ENCODE measurements at regions not wholly inside any gene's neighbourhood (a gene's known extent, or its start where the extent isn't known, plus 50 kb on each side); places are given as distances from the start of the nearest gene placed in this dataset.
"Not testable (repeated sequence)": the region's sequence is repeated elsewhere in the genome, so short reads cannot be mapped to it uniquely, and the experiment has no call there.

DNA sequence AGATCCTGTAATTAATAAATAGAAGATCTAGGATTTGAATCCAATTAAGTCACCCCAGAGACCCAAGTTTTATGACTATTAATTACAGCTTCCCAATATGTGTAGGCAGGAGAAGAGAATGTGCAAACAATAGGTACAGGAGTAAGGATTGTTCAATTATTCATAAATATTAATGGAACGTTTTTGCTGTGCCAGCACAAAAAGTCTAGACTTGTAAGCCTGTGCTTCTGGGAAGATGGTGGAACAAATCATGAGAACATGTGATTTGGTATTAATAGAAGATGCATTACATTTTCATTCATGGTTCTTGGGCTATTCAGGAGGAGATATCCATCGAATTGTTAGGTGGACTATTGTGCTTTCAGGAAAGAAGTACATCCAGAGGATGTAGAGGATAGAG is 1240.9 kb downstream of the STIM2 start:
- Histone ChIP-seq H3K9me3 (no peaks in the 10 kb centered on the region), H3K27ac (no peak overlapping the region), H3K27me3 (no peaks in the 10 kb centered on the region), H3K4me3 (no peak overlapping the region), H3K4me1 (no peaks in the 10 kb centered on the region), H3K36me3 (no peaks in the 10 kb centered on the region)
- intact Hi-C loops (cut with DNase I; ENCODE audit: low total_unique reads): no loop called here
- DNase-seq (ENCODE audit: low spot score in 2 of 2): no peak
- no peak for TF ChIP-seq POLR2A (IDR thresholded peaks at IDR 0.05)
- TF ChIP-seq, protein P1, sequence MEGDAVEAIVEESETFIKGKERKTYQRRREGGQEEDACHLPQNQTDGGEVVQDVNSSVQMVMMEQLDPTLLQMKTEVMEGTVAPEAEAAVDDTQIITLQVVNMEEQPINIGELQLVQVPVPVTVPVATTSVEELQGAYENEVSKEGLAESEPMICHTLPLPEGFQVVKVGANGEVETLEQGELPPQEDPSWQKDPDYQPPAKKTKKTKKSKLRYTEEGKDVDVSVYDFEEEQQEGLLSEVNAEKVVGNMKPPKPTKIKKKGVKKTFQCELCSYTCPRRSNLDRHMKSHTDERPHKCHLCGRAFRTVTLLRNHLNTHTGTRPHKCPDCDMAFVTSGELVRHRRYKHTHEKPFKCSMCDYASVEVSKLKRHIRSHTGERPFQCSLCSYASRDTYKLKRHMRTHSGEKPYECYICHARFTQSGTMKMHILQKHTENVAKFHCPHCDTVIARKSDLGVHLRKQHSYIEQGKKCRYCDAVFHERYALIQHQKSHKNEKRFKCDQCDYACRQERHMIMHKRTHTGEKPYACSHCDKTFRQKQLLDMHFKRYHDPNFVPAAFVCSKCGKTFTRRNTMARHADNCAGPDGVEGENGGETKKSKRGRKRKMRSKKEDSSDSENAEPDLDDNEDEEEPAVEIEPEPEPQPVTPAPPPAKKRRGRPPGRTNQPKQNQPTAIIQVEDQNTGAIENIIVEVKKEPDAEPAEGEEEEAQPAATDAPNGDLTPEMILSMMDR (IDR thresholded peaks at IDR 0.05): no peak
- TF ChIP-seq POLR2AphosphoS5 (IDR thresholded peaks at IDR 0.05): no peak

GRCh38 chr4:28105271-28105859 is 1244.7 kb downstream of the STIM2 start:
- Histone ChIP-seq H3K4me3 (no peak overlapping the region), H3K9me3 (no peaks in the 10 kb centered on the region), H3K27ac (no peak overlapping the region), H3K4me1 (no peaks in the 10 kb centered on the region), H3K36me3 (no peaks in the 10 kb centered on the region), H3K27me3 (no peaks in the 10 kb centered on the region)
- no peak for DNase-seq (ENCODE audit: low spot score in 2 of 2)
- TF ChIP-seq POLR2A (IDR thresholded peaks at IDR 0.05): no peak
- no peak for TF ChIP-seq POLR2AphosphoS5 (IDR thresholded peaks at IDR 0.05)
- TF ChIP-seq, protein P1 (IDR thresholded peaks at IDR 0.05): no peak
- intact Hi-C loops (cut with DNase I; ENCODE audit: low total_unique reads): no loop called here

GRCh38 chr4:28106155-28106554 is 1245.5 kb downstream of the STIM2 start:
- H3K4me3 ChIP-seq: no peak overlapping the region
- no peak for TF ChIP-seq POLR2AphosphoS5 (IDR thresholded peaks at IDR 0.05)
- no peak for TF ChIP-seq POLR2A (IDR thresholded peaks at IDR 0.05)
- TF ChIP-seq, protein P1 (IDR thresholded peaks at IDR 0.05): no peak
- no peaks in the 10 kb centered on the region for H3K4me1 ChIP-seq
- H3K9me3 ChIP-seq: no peaks in the 10 kb centered on the region
- H3K27me3 ChIP-seq: no peaks in the 10 kb centered on the region
- intact Hi-C loops (cut with DNase I; ENCODE audit: low total_unique reads): no loop called here
- DNase-seq (ENCODE audit: low spot score in 2 of 2): no peak
- H3K27ac ChIP-seq: no peak overlapping the region
- H3K36me3 ChIP-seq: no peaks in the 10 kb centered on the region

GRCh38 chr4:28109801-28110200 is 1249.2 kb downstream of the STIM2 start:
- TF ChIP-seq POLR2A (IDR thresholded peaks at IDR 0.05) (no peak), POLR2AphosphoS5 (IDR thresholded peaks at IDR 0.05) (no peak)
- TF ChIP-seq, protein P1 (IDR thresholded peaks at IDR 0.05): no peak
- intact Hi-C loops (cut with DNase I; ENCODE audit: low total_unique reads): no loop called here
- no peaks in the 10 kb centered on the region for H3K27me3 ChIP-seq
- H3K9me3 ChIP-seq: peaks cover 0 to 6% of the 10 kb centered on the region in 2 donors
- no peak overlapping the region for H3K27ac ChIP-seq
- H3K4me1 ChIP-seq: no peaks in the 10 kb centered on the region
- H3K36me3 ChIP-seq: no peaks in the 10 kb centered on the region
- H3K4me3 ChIP-seq: no peak overlapping the region
- no peak for DNase-seq (ENCODE audit: low spot score in 2 of 2)

DNA sequence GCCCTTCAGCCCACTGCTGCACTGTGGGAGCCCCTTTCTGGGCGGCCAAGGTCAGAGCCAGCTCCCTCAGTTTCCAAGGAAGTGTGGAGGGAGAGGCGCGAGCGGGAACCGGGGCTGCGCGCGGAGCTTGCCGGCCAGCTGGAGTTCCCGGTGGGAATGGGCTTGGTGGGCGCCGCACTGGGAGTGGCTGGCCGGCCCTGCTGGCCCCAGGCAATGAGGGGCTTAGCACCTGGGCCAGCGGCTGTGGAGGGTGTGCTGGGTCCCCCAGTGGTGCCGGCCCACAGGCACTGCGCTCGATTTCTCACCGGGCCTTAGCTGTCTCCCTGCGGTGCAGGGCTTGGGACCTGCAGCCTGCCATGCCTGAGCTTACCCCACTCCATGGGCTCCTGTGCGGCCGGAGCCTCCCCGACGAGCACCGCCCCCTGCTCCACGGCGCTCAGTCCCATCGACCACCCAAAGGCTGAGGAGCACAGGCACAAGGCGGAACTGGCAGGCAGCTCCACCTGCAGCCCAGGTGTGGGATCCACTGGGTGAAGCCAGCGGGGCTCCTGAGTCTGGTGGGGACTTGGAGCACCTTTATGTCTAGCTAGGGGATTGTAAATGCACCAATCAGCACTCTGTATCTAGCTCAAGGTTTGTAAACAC is 1252.2 kb downstream of the STIM2 start:
- H3K4me3 ChIP-seq; H3K27ac ChIP-seq; H3K36me3 ChIP-seq; H3K4me1 ChIP-seq; H3K27me3 ChIP-seq; intact Hi-C loops (cut with DNase I; ENCODE audit: low total_unique reads); DNase-seq (ENCODE audit: low spot score in 2 of 2): not testable (repeated sequence)
- peaks cover 0 to 20% of the 10 kb centered on the region in 2 donors for H3K9me3 ChIP-seq

GRCh38 chr4:28113586-28113985 is 1252.9 kb downstream of the STIM2 start:
- DNase-seq (ENCODE audit: low spot score in 2 of 2); H3K27ac ChIP-seq; H3K4me1 ChIP-seq; H3K36me3 ChIP-seq; H3K27me3 ChIP-seq; H3K4me3 ChIP-seq; intact Hi-C loops (cut with DNase I; ENCODE audit: low total_unique reads): not testable (repeated sequence)
- peaks cover 0 to 20% of the 10 kb centered on the region in 2 donors for H3K9me3 ChIP-seq

DNA sequence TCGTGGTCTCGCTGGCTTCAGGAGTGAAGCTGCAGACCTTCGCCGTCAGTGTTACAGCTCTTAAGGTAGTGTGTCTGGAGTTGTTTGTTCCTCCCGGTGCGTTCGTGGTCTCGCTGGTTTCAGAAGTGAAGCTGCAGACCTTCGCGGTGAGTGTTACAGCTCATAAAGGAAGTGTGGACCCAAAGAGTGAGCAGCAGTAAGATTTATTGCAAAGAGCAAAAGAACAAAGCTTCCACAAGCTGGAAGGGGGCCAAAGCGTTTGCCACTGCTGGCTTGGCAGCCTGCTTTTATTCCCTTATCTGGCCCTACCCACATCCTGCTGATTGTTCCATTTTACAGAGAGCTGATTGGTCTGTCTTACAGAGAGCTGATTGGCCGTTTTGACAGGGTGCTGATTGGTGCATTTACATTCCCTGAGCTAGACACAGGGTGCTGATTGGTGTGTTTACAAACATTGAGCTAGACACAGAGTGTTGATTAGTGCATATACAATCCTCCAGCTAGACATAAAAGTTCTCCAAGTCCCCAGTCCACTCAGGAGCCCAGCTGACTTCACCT is 1256.0 kb downstream of the STIM2 start:
- H3K27ac ChIP-seq; H3K4me1 ChIP-seq; DNase-seq (ENCODE audit: low spot score in 2 of 2); H3K4me3 ChIP-seq; intact Hi-C loops (cut with DNase I; ENCODE audit: low total_unique reads); H3K27me3 ChIP-seq; H3K36me3 ChIP-seq: not testable (repeated sequence)
- peaks cover 0 to 20% of the 10 kb centered on the region in 2 donors for H3K9me3 ChIP-seq
